Thyroid gland (tissue), 4 donors: ENCODE measurements at regions not wholly inside any gene's neighbourhood (a gene's known extent, or its start where the extent isn't known, plus 50 kb on each side); places are given as distances from the start of the nearest gene placed in this dataset.

Experiments
- POLR2A ChIP-seq, 2 donors: fragments of 450-650 bp; IDR thresholded peaks; one replicate each; pipeline ENCODE4 v1.6.1; 2017; ENCODE audit warnings: antibody characterized with exemption in 2 of 2, mild to moderate bottlenecking in 2 of 2, moderate library complexity in 1 of 2
- TF ChIP-seq, protein P1 (sequence below), 6 experiments: fragments of 200-600 bp in 3 of 6; fragments of 450-650 bp in 3 of 6; sonication (generic) in 3 of 6; IDR thresholded peaks; one replicate each; pipeline ENCODE4 v1.5.1; 2016 to 2019; ENCODE audit warnings: antibody characterized with exemption in 6 of 6, mild to moderate bottlenecking in 2 of 6, inconsistent platforms in 1 of 6, moderate library complexity in 1 of 6

DNA sequence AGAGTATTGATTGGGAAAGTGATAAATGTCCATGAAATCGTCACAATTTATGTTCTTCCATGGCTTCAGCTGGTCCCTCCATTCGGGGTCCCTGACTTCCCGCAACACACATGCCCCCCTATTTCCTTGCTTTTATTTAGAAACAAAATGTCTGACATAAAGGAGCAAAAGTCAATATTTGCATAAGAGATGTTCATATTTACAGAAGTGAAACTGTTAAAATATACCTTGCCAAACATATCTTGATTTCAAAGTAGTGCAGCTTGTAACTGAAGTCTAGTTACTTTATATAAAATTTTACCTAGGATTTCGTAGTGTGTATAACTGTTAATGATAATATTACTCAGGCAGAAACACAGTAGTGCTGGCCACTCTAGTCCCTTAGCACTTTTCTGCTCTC is 548.9 kb upstream of the ADGRB3 start:
- TF ChIP-seq, protein P1, sequence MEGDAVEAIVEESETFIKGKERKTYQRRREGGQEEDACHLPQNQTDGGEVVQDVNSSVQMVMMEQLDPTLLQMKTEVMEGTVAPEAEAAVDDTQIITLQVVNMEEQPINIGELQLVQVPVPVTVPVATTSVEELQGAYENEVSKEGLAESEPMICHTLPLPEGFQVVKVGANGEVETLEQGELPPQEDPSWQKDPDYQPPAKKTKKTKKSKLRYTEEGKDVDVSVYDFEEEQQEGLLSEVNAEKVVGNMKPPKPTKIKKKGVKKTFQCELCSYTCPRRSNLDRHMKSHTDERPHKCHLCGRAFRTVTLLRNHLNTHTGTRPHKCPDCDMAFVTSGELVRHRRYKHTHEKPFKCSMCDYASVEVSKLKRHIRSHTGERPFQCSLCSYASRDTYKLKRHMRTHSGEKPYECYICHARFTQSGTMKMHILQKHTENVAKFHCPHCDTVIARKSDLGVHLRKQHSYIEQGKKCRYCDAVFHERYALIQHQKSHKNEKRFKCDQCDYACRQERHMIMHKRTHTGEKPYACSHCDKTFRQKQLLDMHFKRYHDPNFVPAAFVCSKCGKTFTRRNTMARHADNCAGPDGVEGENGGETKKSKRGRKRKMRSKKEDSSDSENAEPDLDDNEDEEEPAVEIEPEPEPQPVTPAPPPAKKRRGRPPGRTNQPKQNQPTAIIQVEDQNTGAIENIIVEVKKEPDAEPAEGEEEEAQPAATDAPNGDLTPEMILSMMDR (IDR thresholded peaks at IDR 0.05), result no peak
- no peak for TF ChIP-seq POLR2A (IDR thresholded peaks at IDR 0.05)
